ENCODE measurements at regions not wholly inside any gene's neighbourhood (a gene's known extent, or its start where the extent isn't known, plus 50 kb on each side); places are given as distances from the start of the nearest gene placed in this dataset.

- intact Hi-C loops (cut with micrococcal nuclease; ENCODE audit: unreplicated experiment): no loop called here
- H3K4me3 Mint-ChIP-seq (ENCODE audit: low read depth, unreplicated experiment): no peak overlapping the region
- H3K36me3 Mint-ChIP-seq (ENCODE audit: insufficient read depth, unreplicated experiment): no peaks in the 10 kb centered on the region
- CTCF ChIA-PET: no interaction called here
- H3K27ac Mint-ChIP-seq (ENCODE audit: unreplicated experiment): no peak overlapping the region
- BruUV-seq (replicated peaks): no TSS peak
- no peaks in the 10 kb centered on the region for H3K9me3 Mint-ChIP-seq (ENCODE audit: low read depth, unreplicated experiment)
- DNase-seq: no peak
- H3K27me3 Mint-ChIP-seq (ENCODE audit: unreplicated experiment): no peaks in the 10 kb centered on the region
- TF ChIP-seq CTCF (IDR thresholded peaks at IDR 0.05; ENCODE audit: unreplicated experiment): no peak
- H3K4me1 Mint-ChIP-seq (ENCODE audit: low read depth, unreplicated experiment): no peaks in the 10 kb centered on the region
Observed at GRCh38 chr1:87513966-87514660, 185.4 kb downstream of the LMO4 start.

GRCh38 chr1:87515781-87516180 is 187.1 kb downstream of the LMO4 start:
- no peaks in the 10 kb centered on the region for H3K36me3 Mint-ChIP-seq (ENCODE audit: insufficient read depth, unreplicated experiment)

GRCh38 chr1:87518794-87519193 is 190.1 kb downstream of the LMO4 start:
- H3K27me3 Mint-ChIP-seq (ENCODE audit: unreplicated experiment): no peaks in the 10 kb centered on the region
- intact Hi-C loops (cut with micrococcal nuclease; ENCODE audit: unreplicated experiment): no loop called here
- CTCF ChIA-PET: interaction anchor here (0.6 kb wide), 1 partner anchor 543 kb away, joined by 6 read pairs; no protein-coding TSS in a partner anchor
- TF ChIP-seq CTCF (IDR thresholded peaks at IDR 0.05; ENCODE audit: unreplicated experiment): no peak
- no peak overlapping the region for H3K27ac Mint-ChIP-seq (ENCODE audit: unreplicated experiment)
- no peak for DNase-seq
- no peak overlapping the region for H3K4me3 Mint-ChIP-seq (ENCODE audit: low read depth, unreplicated experiment)
- peaks cover 5% of the 10 kb centered on the region for H3K9me3 Mint-ChIP-seq (ENCODE audit: low read depth, unreplicated experiment)
- no TSS peak for BruUV-seq (replicated peaks)
- no peaks in the 10 kb centered on the region for H3K4me1 Mint-ChIP-seq (ENCODE audit: low read depth, unreplicated experiment)
- H3K36me3 Mint-ChIP-seq (ENCODE audit: insufficient read depth, unreplicated experiment): no peaks in the 10 kb centered on the region

More at GRCh38 chr1:87515781-87516180, 187.1 kb downstream of the LMO4 start:
- H3K27me3 Mint-ChIP-seq (ENCODE audit: unreplicated experiment): no peaks in the 10 kb centered on the region
- CTCF ChIA-PET: no interaction called here
- H3K27ac Mint-ChIP-seq (ENCODE audit: unreplicated experiment): no peak overlapping the region
- BruUV-seq (replicated peaks): no TSS peak
- no peaks in the 10 kb centered on the region for H3K4me1 Mint-ChIP-seq (ENCODE audit: low read depth, unreplicated experiment)
- no peak for TF ChIP-seq CTCF (IDR thresholded peaks at IDR 0.05; ENCODE audit: unreplicated experiment)
- H3K9me3 Mint-ChIP-seq (ENCODE audit: low read depth, unreplicated experiment): no peaks in the 10 kb centered on the region
- intact Hi-C loops (cut with micrococcal nuclease; ENCODE audit: unreplicated experiment): no loop called here
- no peak overlapping the region for H3K4me3 Mint-ChIP-seq (ENCODE audit: low read depth, unreplicated experiment)
- DNase-seq: no peak

GRCh38 chr1:87521452-87521851 is 192.8 kb downstream of the LMO4 start:
- no TSS peak for BruUV-seq (replicated peaks)
- Mint-ChIP-seq H3K4me3 (ENCODE audit: low read depth, unreplicated experiment) (no peak overlapping the region), H3K36me3 (ENCODE audit: insufficient read depth, unreplicated experiment) (no peaks in the 10 kb centered on the region), H3K27ac (ENCODE audit: unreplicated experiment) (no peak overlapping the region), H3K4me1 (ENCODE audit: low read depth, unreplicated experiment) (no peaks in the 10 kb centered on the region), H3K9me3 (ENCODE audit: low read depth, unreplicated experiment) (peaks cover 5% of the 10 kb centered on the region), H3K27me3 (ENCODE audit: unreplicated experiment) (no peaks in the 10 kb centered on the region)
- no peak for DNase-seq
- no peak for TF ChIP-seq CTCF (IDR thresholded peaks at IDR 0.05; ENCODE audit: unreplicated experiment)
- CTCF ChIA-PET: no interaction called here
- intact Hi-C loops (cut with micrococcal nuclease; ENCODE audit: unreplicated experiment): no loop called here
